ENCODE measurements at regions not wholly inside any gene's neighbourhood (a gene's known extent, or its start where the extent isn't known, plus 50 kb on each side); places are given as distances from the start of the nearest gene placed in this dataset.
A peak's percentile ranks its signal among the peaks of the same experiment; 100 is the strongest.

GRCh38 chr5:98489021-98489420, 284.4 kb upstream of the RGMB start:
- no peaks in the 10 kb centered on the region for H3K9me2 ChIP-seq (ENCODE audit: insufficient read depth)
- no peaks in the 10 kb centered on the region for H3K36me3 ChIP-seq (ENCODE audit: low read depth)
- no peaks in the 10 kb centered on the region for H3K79me2 ChIP-seq (ENCODE audit: insufficient read depth)
- no peaks in the 10 kb centered on the region for H3K9me3 ChIP-seq (ENCODE audit: low read depth)
- no peak overlapping the region for H3K27ac ChIP-seq
- TF ChIP-seq EZH2 (IDR thresholded peaks at IDR 0.05; ENCODE audit: insufficient read depth, poor library complexity, severe bottlenecking) (no peak), EZH2phosphoT487 (IDR thresholded peaks at IDR 0.05; ENCODE audit: insufficient read depth, low read depth) (no peak)
- no peak overlapping the region for H3K4me2 ChIP-seq (ENCODE audit: unreplicated experiment)
- no peaks in the 10 kb centered on the region for H4K20me1 ChIP-seq (ENCODE audit: insufficient read depth)
- peaks cover 7% of the 10 kb centered on the region; the same call in 1 of the 2 replicates for H3F3A ChIP-seq (ENCODE audit: insufficient read depth)
- H3K4me3 ChIP-seq = no peak overlapping the region
- in situ Hi-C loops (cut with MboI) = no loop called here
- H2AFZ ChIP-seq = no peak overlapping the region
- H3K9ac ChIP-seq = no peak overlapping the region
- peaks cover 8% of the 10 kb centered on the region for H3K4me1 ChIP-seq (ENCODE audit: insufficient read depth)
- no peak for DNase-seq
- 75 to 79% methylated on average over 3 of the region's 3 CpGs for WGBS, 2 experiments (ENCODE audit: low coverage in 1 of 2, low lambda C conversion rate in 2 of 2, missing lambda C conversion rate in 2 of 2)
- no peaks in the 10 kb centered on the region for H3K27me3 ChIP-seq (replicated peaks; ENCODE audit: insufficient read depth)

GRCh38 chr5:98490348-98490747, 283.1 kb upstream of the RGMB start:
- no peaks in the 10 kb centered on the region for H3K27me3 ChIP-seq (replicated peaks; ENCODE audit: insufficient read depth)
- no peak overlapping the region for H3K27ac ChIP-seq
- H3K36me3 ChIP-seq (ENCODE audit: low read depth) = no peaks in the 10 kb centered on the region
- DNase-seq = no peak
- WGBS, 2 experiments (ENCODE audit: low coverage in 1 of 2, low lambda C conversion rate in 2 of 2, missing lambda C conversion rate in 2 of 2) = 95 to 100% methylated on average over 10 of the region's 10 CpGs
- no peaks in the 10 kb centered on the region for H3K9me3 ChIP-seq (ENCODE audit: low read depth)
- no peak overlapping the region for H3K9ac ChIP-seq
- in situ Hi-C loops (cut with MboI) = no loop called here
- H3K4me3 ChIP-seq = no peak overlapping the region
- H3K9me2 ChIP-seq (ENCODE audit: insufficient read depth) = no peaks in the 10 kb centered on the region
- H3K79me2 ChIP-seq (ENCODE audit: insufficient read depth) = no peaks in the 10 kb centered on the region
- H3K4me2 ChIP-seq (ENCODE audit: unreplicated experiment) = no peak overlapping the region
- no peaks in the 10 kb centered on the region for H3F3A ChIP-seq (ENCODE audit: insufficient read depth)
- H3K4me1 ChIP-seq (ENCODE audit: insufficient read depth) = peaks cover 7% of the 10 kb centered on the region
- H2AFZ ChIP-seq = no peak overlapping the region
- H4K20me1 ChIP-seq (ENCODE audit: insufficient read depth) = no peaks in the 10 kb centered on the region
- no peak for TF ChIP-seq EZH2phosphoT487 (IDR thresholded peaks at IDR 0.05; ENCODE audit: insufficient read depth, low read depth)

GRCh38 chr5:98492258-98492657, 281.2 kb upstream of the RGMB start:
- no peaks in the 10 kb centered on the region for H3K36me3 ChIP-seq (ENCODE audit: low read depth)
- WGBS, 2 experiments (ENCODE audit: low coverage in 1 of 2, low lambda C conversion rate in 2 of 2, missing lambda C conversion rate in 2 of 2) = 86 to 91% methylated on average over 1 of the region's 1 CpG
- H4K20me1 ChIP-seq (ENCODE audit: insufficient read depth) = no peaks in the 10 kb centered on the region
- in situ Hi-C loops (cut with MboI) = no loop called here
- TF ChIP-seq EZH2 (IDR thresholded peaks at IDR 0.05; ENCODE audit: insufficient read depth, poor library complexity, severe bottlenecking) = no peak
- TF ChIP-seq EZH2phosphoT487 (IDR thresholded peaks at IDR 0.05; ENCODE audit: insufficient read depth, low read depth) = no peak
- H2AFZ ChIP-seq = no peak overlapping the region
- no peak overlapping the region for H3K27ac ChIP-seq
- H3K4me1 ChIP-seq (ENCODE audit: insufficient read depth) = peaks cover 7% of the 10 kb centered on the region
- H3K9me3 ChIP-seq (ENCODE audit: low read depth) = no peaks in the 10 kb centered on the region
- no peaks in the 10 kb centered on the region for H3F3A ChIP-seq (ENCODE audit: insufficient read depth)
- no peak overlapping the region for H3K4me3 ChIP-seq
- no peak overlapping the region for H3K4me2 ChIP-seq (ENCODE audit: unreplicated experiment)
- no peaks in the 10 kb centered on the region for H3K79me2 ChIP-seq (ENCODE audit: insufficient read depth)
- H3K9ac ChIP-seq = no peak overlapping the region
- no peaks in the 10 kb centered on the region for H3K27me3 ChIP-seq (replicated peaks; ENCODE audit: insufficient read depth)
- peak; percentile 54 for DNase-seq
- H3K9me2 ChIP-seq (ENCODE audit: insufficient read depth) = no peaks in the 10 kb centered on the region

GRCh38 chr5:98497418-98497817, 276.0 kb upstream of the RGMB start:
- peak; percentile 7 for DNase-seq
- 43 to 47% methylated on average over 1 of the region's 1 CpG for WGBS, 2 experiments (ENCODE audit: low coverage in 1 of 2, low lambda C conversion rate in 2 of 2, missing lambda C conversion rate in 2 of 2)
- H3K27ac ChIP-seq = no peak overlapping the region
- no peaks in the 10 kb centered on the region for H3K79me2 ChIP-seq (ENCODE audit: insufficient read depth)
- H3K4me3 ChIP-seq = no peak overlapping the region
- peak overlapping the region; percentile 47 for H2AFZ ChIP-seq
- peaks cover 9% of the 10 kb centered on the region for H3K4me1 ChIP-seq (ENCODE audit: insufficient read depth)
- no peaks in the 10 kb centered on the region for H3K36me3 ChIP-seq (ENCODE audit: low read depth)
- no peaks in the 10 kb centered on the region for H3K9me3 ChIP-seq (ENCODE audit: low read depth)
- H3K9ac ChIP-seq = no peak overlapping the region
- no peaks in the 10 kb centered on the region for H3F3A ChIP-seq (ENCODE audit: insufficient read depth)
- in situ Hi-C loops (cut with MboI) = no loop called here
- H4K20me1 ChIP-seq (ENCODE audit: insufficient read depth) = no peaks in the 10 kb centered on the region
- no peak for TF ChIP-seq EZH2 (IDR thresholded peaks at IDR 0.05; ENCODE audit: insufficient read depth, poor library complexity, severe bottlenecking)
- no peak for TF ChIP-seq EZH2phosphoT487 (IDR thresholded peaks at IDR 0.05; ENCODE audit: insufficient read depth, low read depth)
- no peaks in the 10 kb centered on the region for H3K27me3 ChIP-seq (replicated peaks; ENCODE audit: insufficient read depth)
- H3K4me2 ChIP-seq (ENCODE audit: unreplicated experiment) = no peak overlapping the region
- no peaks in the 10 kb centered on the region for H3K9me2 ChIP-seq (ENCODE audit: insufficient read depth)

- WGBS, 2 experiments (ENCODE audit: low coverage in 1 of 2, low lambda C conversion rate in 2 of 2, missing lambda C conversion rate in 2 of 2) = 86 to 88% methylated on average over 2 of the region's 2 CpGs
- H4K20me1 ChIP-seq (ENCODE audit: insufficient read depth) = no peaks in the 10 kb centered on the region
Observed at GRCh38 chr5:98498028-98498427, 275.4 kb upstream of the RGMB start.

More at GRCh38 chr5:98498028-98498427, 275.4 kb upstream of the RGMB start:
- Histone ChIP-seq H2AFZ (no peak overlapping the region), H3K9ac (no peak overlapping the region), H3K79me2 (ENCODE audit: insufficient read depth) (no peaks in the 10 kb centered on the region), H3K4me2 (ENCODE audit: unreplicated experiment) (no peak overlapping the region), H3K27me3 (replicated peaks; ENCODE audit: insufficient read depth) (no peaks in the 10 kb centered on the region), H3K27ac (no peak overlapping the region), H3F3A (ENCODE audit: insufficient read depth) (no peaks in the 10 kb centered on the region), H3K4me3 (no peak overlapping the region), H3K4me1 (ENCODE audit: insufficient read depth) (peaks cover 9% of the 10 kb centered on the region), H3K9me3 (ENCODE audit: low read depth) (no peaks in the 10 kb centered on the region), H3K36me3 (ENCODE audit: low read depth) (no peaks in the 10 kb centered on the region), H3K9me2 (ENCODE audit: insufficient read depth) (no peaks in the 10 kb centered on the region)
- TF ChIP-seq EZH2phosphoT487 (IDR thresholded peaks at IDR 0.05; ENCODE audit: insufficient read depth, low read depth) (no peak), EZH2 (IDR thresholded peaks at IDR 0.05; ENCODE audit: insufficient read depth, poor library complexity, severe bottlenecking) (no peak)
- no peak for DNase-seq
- in situ Hi-C loops (cut with MboI) = no loop called here

Measured in GM23248 (cell line).